GM18498 (cell line): ENCODE measurements at regions not wholly inside any gene's neighbourhood (a gene's known extent, or its start where the extent isn't known, plus 50 kb on each side); places are given as distances from the start of the nearest gene placed in this dataset.

Source experiments
- ATAC-seq: cut with Tn5 transposase; IDR thresholded peaks from one replicate; pipeline ENCODE4 v1.9.1; 2021; ENCODE audit warnings: mild to moderate bottlenecking, moderate library complexity; ENCODE audit not compliant: unreplicated experiment

GRCh38 chr1:56168176-56168575, 411.2 kb downstream of the PLPP3 start:
- no peak for ATAC-seq

- ATAC-seq, result no peak
Observed at GRCh38 chr1:56167596-56167995, 411.8 kb downstream of the PLPP3 start.

DNA sequence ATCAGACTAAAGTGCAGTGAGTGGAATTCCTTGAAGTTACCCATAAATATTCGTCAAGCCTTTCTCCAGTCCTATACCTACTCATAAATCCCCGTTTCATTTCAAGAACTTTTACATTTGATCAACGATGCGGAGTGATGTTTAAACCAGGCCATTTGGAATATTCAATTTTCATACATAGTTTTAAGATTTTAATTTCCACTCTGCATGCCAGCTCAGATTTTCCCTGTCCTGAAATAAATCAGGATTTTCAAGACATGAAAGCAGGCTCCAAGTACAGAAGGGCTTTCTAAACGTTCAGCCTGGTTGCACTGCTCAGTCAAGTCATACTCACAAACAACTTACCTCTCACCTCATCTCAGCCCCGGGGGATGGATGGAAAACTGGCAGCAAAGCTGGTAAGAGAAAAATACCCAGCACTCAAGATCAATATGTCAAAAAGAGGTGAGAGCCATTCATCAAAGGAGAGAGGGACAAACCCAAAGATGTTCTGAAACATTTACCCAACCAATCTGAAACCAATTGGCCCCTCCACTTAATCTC, 418.5 kb downstream of the PLPP3 start:
- no peak for ATAC-seq

DNA sequence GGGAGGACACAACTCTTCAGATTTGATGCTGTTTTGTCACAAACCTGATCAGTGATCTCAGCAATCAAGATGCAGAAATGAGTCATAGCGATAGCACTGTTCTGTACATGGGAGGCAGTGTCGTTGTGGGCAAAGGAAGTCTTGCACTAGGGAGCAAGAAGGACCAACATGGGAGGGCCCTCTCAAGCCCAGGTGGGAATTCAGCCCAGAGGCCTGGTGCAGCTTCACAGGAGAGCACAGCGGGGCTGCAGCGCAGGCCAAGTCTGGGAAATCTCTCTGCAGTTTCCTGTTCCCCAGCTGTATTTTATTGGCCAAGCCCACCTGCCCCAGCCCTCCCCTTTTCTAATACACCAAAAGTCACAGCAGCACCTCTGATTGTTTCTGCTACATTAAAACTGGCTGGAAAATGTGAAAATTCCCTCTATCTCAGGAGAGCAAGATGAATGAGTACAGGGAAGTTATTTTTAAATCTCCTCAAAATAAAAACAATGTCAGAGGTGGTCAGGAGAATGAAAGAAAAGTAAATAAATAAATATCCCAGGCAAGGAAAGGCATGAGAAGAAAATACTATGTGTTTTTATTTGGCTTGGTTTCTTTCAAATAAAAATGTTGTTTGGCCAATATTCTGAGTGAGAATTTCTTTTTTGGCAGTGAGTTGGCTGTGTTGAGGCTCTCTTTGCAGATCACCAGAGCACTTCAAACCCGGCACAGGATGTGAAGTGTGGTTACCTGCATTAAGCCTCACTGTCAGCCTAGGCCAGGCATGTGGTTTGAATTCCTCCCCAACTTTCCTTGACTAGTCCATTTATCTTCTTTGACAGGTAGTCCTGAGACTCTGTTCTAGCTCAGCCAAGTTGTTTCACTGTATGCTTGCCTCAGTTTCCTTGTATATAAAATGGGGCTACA, 422.1 kb downstream of the PLPP3 start:
- ATAC-seq, result no peak

- no peak for ATAC-seq
Observed at GRCh38 chr1:56153276-56153675, 426.1 kb downstream of the PLPP3 start.

- no peak for ATAC-seq
Observed at GRCh38 chr1:56152635-56153034, 426.7 kb downstream of the PLPP3 start.

DNA sequence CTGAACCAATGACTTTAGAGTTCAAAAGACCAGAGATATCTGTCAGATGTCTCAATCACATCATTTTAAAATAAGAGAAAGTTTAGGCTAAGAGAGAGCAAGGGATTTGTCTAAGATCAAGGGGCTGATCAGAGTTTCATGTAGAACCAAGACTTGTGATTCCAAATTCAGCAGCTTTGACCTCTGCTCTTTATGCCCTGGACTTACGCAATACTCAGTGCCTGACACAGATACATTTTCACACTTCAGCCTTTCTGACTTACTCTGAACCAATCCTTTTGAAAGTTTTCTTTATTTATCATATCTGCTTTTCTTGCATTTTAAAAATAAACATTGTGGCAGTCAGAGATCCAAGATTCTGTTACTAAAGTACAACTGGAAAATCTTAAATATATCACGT, 428.0 kb downstream of the PLPP3 start:
- ATAC-seq, result no peak

- no peak for ATAC-seq
Observed at GRCh38 chr1:56150441-56151215, 428.7 kb downstream of the PLPP3 start.

DNA sequence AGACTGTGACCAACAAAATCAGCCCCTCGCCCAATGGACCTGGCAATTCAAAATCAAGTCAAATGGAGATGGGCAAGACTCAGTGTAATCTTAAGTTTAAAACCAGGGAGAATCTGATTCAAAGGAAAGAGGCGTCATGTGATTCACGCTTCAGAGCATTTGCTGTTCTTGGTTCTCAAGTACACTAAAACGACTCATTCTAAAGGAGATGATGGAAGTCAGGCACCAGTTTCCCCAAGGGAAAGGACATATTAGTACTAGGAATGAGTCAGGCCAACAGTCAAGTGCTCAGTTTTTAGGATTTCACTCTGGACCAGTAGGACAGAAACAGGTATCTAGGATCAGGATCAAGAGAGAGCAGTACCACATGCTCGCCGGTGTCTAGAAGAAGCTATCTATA, 429.6 kb downstream of the PLPP3 start:
- ATAC-seq, result no peak

GRCh38 chr1:56148326-56149193, 430.8 kb downstream of the PLPP3 start:
- no peak for ATAC-seq

GRCh38 chr1:56147459-56147858, 431.9 kb downstream of the PLPP3 start:
- no peak for ATAC-seq

- no peak for ATAC-seq
Observed at GRCh38 chr1:56147034-56147433, 432.3 kb downstream of the PLPP3 start.

- ATAC-seq, result no peak
Observed at GRCh38 chr1:56146449-56146848, 432.9 kb downstream of the PLPP3 start.

GRCh38 chr1:56145581-56145980, 433.8 kb downstream of the PLPP3 start:
- ATAC-seq, result no peak

DNA sequence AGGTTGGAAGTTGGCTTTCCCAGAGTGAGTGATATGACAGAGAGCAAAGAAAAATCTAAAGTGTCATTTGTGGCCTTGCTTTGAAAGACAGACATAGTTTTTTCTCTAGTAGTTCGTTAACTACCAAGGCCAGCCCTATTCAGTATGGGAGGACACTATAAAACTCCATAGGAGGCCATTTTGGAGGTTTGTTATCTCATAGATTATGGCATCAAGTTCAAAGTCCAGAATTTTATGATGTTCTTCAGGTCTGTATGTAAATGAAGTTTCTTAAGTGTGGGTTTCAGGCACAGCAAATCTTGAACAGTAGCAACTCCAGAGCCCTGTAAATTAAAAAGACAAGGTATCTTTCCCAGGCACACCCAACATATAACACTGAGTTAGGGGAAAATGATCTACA, 437.1 kb downstream of the PLPP3 start:
- no peak for ATAC-seq

DNA sequence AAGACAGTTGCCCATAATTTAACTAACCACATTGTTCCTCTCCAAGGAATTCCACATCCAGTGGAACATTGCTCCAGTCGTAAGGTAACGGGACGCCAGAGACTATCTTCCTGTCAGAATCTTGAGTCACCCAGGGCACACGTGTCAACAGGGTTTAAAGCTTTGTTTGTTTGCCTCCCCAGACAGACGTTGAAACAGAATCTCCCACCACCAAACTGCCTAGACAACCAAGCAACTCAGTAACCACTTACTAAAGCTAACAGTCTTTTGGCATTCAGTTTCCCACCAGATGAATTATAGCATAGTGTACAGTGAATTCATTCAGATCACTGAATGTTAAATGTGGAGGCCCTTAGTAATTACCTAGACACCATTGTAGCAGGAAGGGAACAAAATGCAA, 439.5 kb downstream of the PLPP3 start:
- ATAC-seq, result no peak

DNA sequence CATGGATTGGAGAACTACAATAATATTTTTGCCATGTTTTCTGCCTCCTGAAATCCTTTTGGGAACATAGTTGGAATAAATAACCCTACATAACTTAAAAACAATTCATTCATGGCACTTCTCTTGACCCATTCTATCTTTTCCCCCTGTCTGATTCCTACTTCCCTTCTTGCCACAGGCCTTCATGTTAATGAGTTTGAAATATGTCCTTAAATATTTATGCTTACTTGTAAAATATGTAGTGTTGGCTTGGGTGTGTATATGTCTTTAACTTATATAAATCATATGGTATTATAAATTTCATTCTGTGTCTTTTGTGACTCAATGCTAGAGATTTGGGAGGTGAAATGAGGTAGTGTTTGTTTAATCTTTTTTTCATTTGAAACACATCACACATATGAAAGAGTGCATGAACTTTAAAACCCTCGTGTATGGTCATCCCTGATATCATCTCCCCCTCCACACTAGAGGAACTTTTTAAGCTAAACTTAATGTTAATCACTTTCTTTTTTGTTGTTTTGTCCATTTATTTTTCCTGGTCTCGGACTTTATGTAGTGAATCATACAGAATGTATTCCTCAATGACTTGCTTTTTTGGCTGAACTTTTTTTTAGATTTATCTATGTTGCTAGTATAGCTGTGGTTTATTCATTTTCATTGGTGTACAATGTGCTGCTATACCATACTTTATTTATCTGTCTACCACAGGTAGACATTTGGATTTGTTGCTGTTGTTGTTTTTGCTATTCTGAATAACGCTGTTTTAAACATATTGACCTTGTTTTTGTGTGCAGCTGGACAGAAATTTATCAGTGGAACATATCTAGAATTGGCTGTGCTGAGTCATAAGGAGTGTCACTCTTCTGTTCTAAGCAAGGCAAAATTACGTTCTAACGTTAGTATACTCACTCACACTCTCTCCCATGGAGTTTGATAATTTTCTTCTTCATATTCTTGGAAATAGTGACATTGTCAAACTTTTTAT, 441.6 kb downstream of the PLPP3 start:
- no peak for ATAC-seq

GRCh38 chr1:56137090-56137489, 442.3 kb downstream of the PLPP3 start:
- no peak for ATAC-seq

- ATAC-seq, result peak; percentile 14
Observed at GRCh38 chr1:56135864-56136147, 443.6 kb downstream of the PLPP3 start.
